HG02763 (cell line): ENCODE measurements at regions not wholly inside any gene's neighbourhood (a gene's known extent, or its start where the extent isn't known, plus 50 kb on each side); places are given as distances from the start of the nearest gene placed in this dataset.
A peak's percentile ranks its signal among the peaks of the same experiment; 100 is the strongest.
"Not testable (repeated sequence)": the region's sequence is repeated elsewhere in the genome, so short reads cannot be mapped to it uniquely, and the experiment has no call there.

Experiments used
- ATAC-seq: cut with Tn5 transposase; IDR thresholded peaks from one replicate; pipeline ENCODE4 v1.9.1; 2021; ENCODE audit warnings: mild to moderate bottlenecking, moderate library complexity; ENCODE audit not compliant: unreplicated experiment

- no peak for ATAC-seq
These were observed 276.0 kb downstream of the COG6 start for GRCh38 chr13:39931505-39931904.

- ATAC-seq: not testable (repeated sequence)
These were observed 277.1 kb downstream of the COG6 start for GRCh38 chr13:39932514-39932913.

- no peak for ATAC-seq
These were observed 279.7 kb downstream of the COG6 start for GRCh38 chr13:39935155-39935554.

- ATAC-seq: no peak
These were observed 283.1 kb downstream of the COG6 start for GRCh38 chr13:39938596-39938995.

- ATAC-seq: no peak
These were observed 285.8 kb downstream of the COG6 start for GRCh38 chr13:39941236-39941635.

- peak; percentile 15 for ATAC-seq
These were observed 286.6 kb downstream of the COG6 start for GRCh38 chr13:39941911-39942551.

GRCh38 chr13:39942552-39943273 is 287.3 kb downstream of the COG6 start:
- ATAC-seq: peak; percentile 98

GRCh38 chr13:39943711-39944110 is 288.2 kb downstream of the COG6 start:
- no peak for ATAC-seq

- no peak for ATAC-seq
These were observed 289.8 kb downstream of the COG6 start for GRCh38 chr13:39945226-39945625.

GRCh38 chr13:39946769-39947168 is 291.3 kb downstream of the COG6 start:
- ATAC-seq: no peak

GRCh38 chr13:39951301-39951700 is 295.8 kb downstream of the COG6 start:
- no peak for ATAC-seq

GRCh38 chr13:39952249-39953233 is 297.1 kb downstream of the COG6 start:
- ATAC-seq: no peak

GRCh38 chr13:39954476-39954875 is 299.0 kb downstream of the COG6 start:
- ATAC-seq: no peak

- peak; percentile 33 for ATAC-seq
These were observed 300.1 kb downstream of the COG6 start for GRCh38 chr13:39955560-39955959.

GRCh38 chr13:39956036-39956435 is 300.6 kb downstream of the COG6 start:
- peak; percentile 59 for ATAC-seq

- no peak for ATAC-seq
These were observed 302.6 kb downstream of the COG6 start for GRCh38 chr13:39957868-39958677.

- no peak for ATAC-seq
These were observed 304.2 kb downstream of the COG6 start for GRCh38 chr13:39959497-39960144.

- no peak for ATAC-seq
These were observed 304.7 kb downstream of the COG6 start for GRCh38 chr13:39960191-39960590.

- no peak for ATAC-seq
These were observed 305.6 kb downstream of the COG6 start for GRCh38 chr13:39961036-39961435.

- no peak for ATAC-seq
These were observed 308.1 kb downstream of the COG6 start for GRCh38 chr13:39963612-39964011.
